GM12878 (cell line): ENCODE measurements at regions not wholly inside any gene's neighbourhood (a gene's known extent, or its start where the extent isn't known, plus 50 kb on each side); places are given as distances from the start of the nearest gene placed in this dataset.

Source experiments
- ATAC-seq: fragments of 200-7000 bp; cut with Tn5 transposase; 3 replicates; pipeline ENCODE4 v1.9.1; 2020; ENCODE audit warnings: mild to moderate bottlenecking, moderate library complexity
- BruUV-seq: library from RNA; stranded (reverse); fragments of 400-500 nt; replicated peaks from 2 replicates; lab custom pipeline; 2021; lab: Mats Ljungman, UMichigan
- CTCF ChIA-PET: fragments of 300-600 bp; sonication (Branson Sonifier 250); formaldehyde crosslinking; extraction: SDS; loops from one replicate; lab custom pipeline; 2021; ENCODE audit warnings: inconsistent platforms; lab: Yijun Ruan, JAX
- POLR2A ChIA-PET: fragments of 350-600 bp; formaldehyde crosslinking; extraction: SDS; loops from one replicate; lab custom pipeline; 2021; ENCODE audit warnings: inconsistent platforms; lab: Charles Lee
- RAD21 ChIA-PET: fragments of 300-600 bp; sonication (Branson Sonifier 250); formaldehyde crosslinking; loops from one replicate; lab custom pipeline; 2023; ENCODE audit warnings: antibody characterized with exemption; ENCODE audit not compliant: unreplicated experiment; lab: Charles Lee
- SMC1A ChIA-PET: fragments of 300-600 bp; sonication (Branson Sonifier 250); formaldehyde crosslinking; loops from one replicate; lab custom pipeline; 2023; ENCODE audit not compliant: unreplicated experiment, uncharacterized antibody; lab: Charles Lee
- DNase-seq: peaks from one replicate; pipeline ENCODE4 v3.0.0-alpha.2; 2011; ENCODE audit warnings: low read depth, low spot score
- FAIRE-seq: peaks from 3 replicates; lab custom pipeline; 2011; peaks lifted over from hg19 to GRCh38; lab: Jason Lieb, UNC
- H2AFZ ChIP-seq: 2 replicates; pipeline ENCODE4 v1.6.0; 2011; ENCODE audit warnings: low read depth, low read length, control low read depth; ENCODE audit not compliant: control insufficient read depth
- H3K27ac ChIP-seq: 2 replicates; pipeline ENCODE4 v1.5.1; 2011; ENCODE audit warnings: control low read depth; ENCODE audit not compliant: control insufficient read depth, insufficient read depth
- H3K27me3 ChIP-seq, 2 experiments: replicated peaks in 1 of 2; 2 replicates each; pipeline versions ENCODE4 v1.6.0 to v1.6.1; 2011; ENCODE audit warnings: low read length in 1 of 2; ENCODE audit not compliant: control insufficient read depth in 2 of 2, insufficient read depth in 2 of 2
- H3K36me3 ChIP-seq, 2 experiments: 2 replicates each; pipeline ENCODE4 v1.5.1; 2011; ENCODE audit warnings: low read length in 1 of 2; ENCODE audit not compliant: control insufficient read depth in 2 of 2, insufficient read depth in 2 of 2
- H3K4me1 ChIP-seq: 2 replicates; pipeline ENCODE4 v1.6.1; 2011; ENCODE audit warnings: mild to moderate bottlenecking, low read length, moderate library complexity, mixed read lengths; ENCODE audit not compliant: control insufficient read depth, insufficient read depth
- H3K4me2 ChIP-seq: 2 replicates; pipeline ENCODE4 v1.6.0; 2011; ENCODE audit warnings: control low read depth; ENCODE audit not compliant: control insufficient read depth, insufficient read depth
- H3K4me3 ChIP-seq: fragments of 200-600 bp; sonication (generic); 2 replicates; pipeline ENCODE4 v1.5.1; 2016
- H3K79me2 ChIP-seq: 2 replicates; pipeline ENCODE4 v1.6.0; 2011; ENCODE audit warnings: low read length; ENCODE audit not compliant: control insufficient read depth, insufficient read depth
- H3K9ac ChIP-seq: 2 replicates; pipeline ENCODE4 v1.8.0; 2011; ENCODE audit warnings: low read length, control low read depth, mixed read lengths; ENCODE audit not compliant: control insufficient read depth, insufficient read depth
- H3K9me3 ChIP-seq: replicated peaks from 3 replicates; pipeline ENCODE4 v1.5.1; 2011; ENCODE audit warnings: mild to moderate bottlenecking, low read length; ENCODE audit not compliant: control insufficient read depth, insufficient read depth
- H4K20me1 ChIP-seq: 2 replicates; pipeline ENCODE4 v1.6.0; 2011; ENCODE audit not compliant: control insufficient read depth, insufficient read depth
- CBX3 ChIP-seq: fragments of 200-600 bp; sonication (generic); IDR thresholded peaks from 2 replicates; pipeline ENCODE4 v1.6.1; 2016; ENCODE audit warnings: low read depth, borderline replicate concordance
- CBX5 ChIP-seq: sonication (generic); IDR thresholded peaks from 2 replicates; pipeline ENCODE4 v1.6.1; 2016; ENCODE audit warnings: low read depth, moderate library complexity, mild to moderate bottlenecking, inconsistent platforms
- E2F4 ChIP-seq: IDR thresholded peaks from 2 replicates; pipeline ENCODE4 v1.6.1; 2012; ENCODE audit warnings: low read depth, low read length, improper control_type of control experiment
- JUNB ChIP-seq: IDR thresholded peaks from 2 replicates; pipeline ENCODE4 v1.6.1; 2016; ENCODE audit warnings: antibody characterized with exemption, mild to moderate bottlenecking
- KLF5 ChIP-seq: fragments of 450-650 bp; IDR thresholded peaks from 2 replicates; pipeline ENCODE4 v1.6.1; 2014; ENCODE audit warnings: mild to moderate bottlenecking; ENCODE audit not compliant: partially characterized antibody
- MAX ChIP-seq: IDR thresholded peaks from 2 replicates; pipeline ENCODE4 v1.6.1; 2012; ENCODE audit warnings: low read depth, low read length, improper control_type of control experiment
- MEF2B ChIP-seq: fragments of 450-650 bp; IDR thresholded peaks from 2 replicates; pipeline ENCODE4 v1.6.1; 2018; ENCODE audit warnings: mild to moderate bottlenecking, moderate library complexity; ENCODE audit not compliant: partially characterized antibody, poor library complexity, severe bottlenecking
- MYC ChIP-seq: IDR thresholded peaks from 2 replicates; pipeline ENCODE4 v1.6.1; 2011; ENCODE audit warnings: mild to moderate bottlenecking, low read length, moderate library complexity, inconsistent platforms; ENCODE audit not compliant: insufficient read depth, insufficient replicate concordance, insufficient read length, severe bottlenecking
- NR2C2 ChIP-seq: IDR thresholded peaks from 2 replicates; pipeline ENCODE4 v1.6.1; 2011; ENCODE audit warnings: borderline replicate concordance, low read depth; ENCODE audit not compliant: control insufficient read depth, insufficient read length
- SPI1 ChIP-seq: IDR thresholded peaks from 2 replicates; pipeline ENCODE4 v1.6.1; 2011; ENCODE audit warnings: low read depth, mild to moderate bottlenecking, low read length, moderate library complexity, borderline replicate concordance; ENCODE audit not compliant: insufficient read depth
- STAT3 ChIP-seq: IDR thresholded peaks from 2 replicates; pipeline ENCODE4 v1.6.1; 2011; ENCODE audit warnings: low read depth, low read length, improper control_type of control experiment
- WRNIP1 ChIP-seq: IDR thresholded peaks from 2 replicates; pipeline ENCODE4 v1.6.1; 2011; ENCODE audit warnings: low read depth, low read length, improper control_type of control experiment, borderline replicate concordance
- ZNF207 ChIP-seq: fragments of 450-650 bp; IDR thresholded peaks from 2 replicates; pipeline ENCODE4 v1.6.1; 2014; ENCODE audit warnings: antibody characterized with exemption, mild to moderate bottlenecking, borderline replicate concordance
- ZNF622 ChIP-seq: fragments of 450-650 bp; IDR thresholded peaks from 2 replicates; pipeline ENCODE4 v1.6.1; 2017; ENCODE audit warnings: mild to moderate bottlenecking, inconsistent platforms
- ZZZ3 ChIP-seq: IDR thresholded peaks from 2 replicates; pipeline ENCODE4 v1.6.1; 2011; ENCODE audit warnings: low read depth; ENCODE audit not compliant: control insufficient read depth, insufficient read length
- WGBS: methylation state at CpG from one replicate; pipeline ENCODE4 v1.1.6; 2016; ENCODE audit warnings: low lambda C conversion rate; ENCODE audit not compliant: insufficient replicate concordance, insufficient coverage; ENCODE audit errors: missing lambda C conversion rate; 5-methylcytosine and 5-hydroxymethylcytosine counted together
- in situ Hi-C: fragments of 300-500 bp; cut with MboI; formaldehyde crosslinking; loops from 9 replicates; pipeline ENCODE4 v1.14.3; 2018; ENCODE audit warnings: mixed read lengths
- intact Hi-C: fragments of 100-400 bp; cut with micrococcal nuclease; formaldehyde crosslinking; loops from one replicate; pipeline ENCODE4 v1.14.2; 2022; ENCODE audit not compliant: unreplicated experiment

- POLR2A ChIA-PET = no interaction called here
- CTCF ChIA-PET = no interaction called here
- Histone ChIP-seq H3K9me3 (no peaks in the 10 kb centered on the region), H3K4me3 (no peak overlapping the region), H3K79me2 (no peaks in the 10 kb centered on the region), H3K4me2 (no peak overlapping the region), H3K4me1 (no peaks in the 10 kb centered on the region), H3K9ac (no peak overlapping the region), H2AFZ (no peak overlapping the region), H3K36me3 (no peaks in the 10 kb centered on the region), H3K27ac (no peak overlapping the region)
- no TSS peak for BruUV-seq
- DNase-seq (no peak), ATAC-seq (peak; percentile 15; the same call in 1 of the 3 replicates), FAIRE-seq (no peak)
- SMC1A ChIA-PET = no interaction called here
- intact Hi-C loops = no loop called here
- TF ChIP-seq JUNB (no peak), CBX5 (no peak), MYC (no peak), SPI1 (peak; percentile 54; the same call in 1 of the 2 replicates), NR2C2 (no peak), ZNF622 (no peak), E2F4 (no peak), WRNIP1 (no peak), ZZZ3 (no peak), MEF2B (peak; percentile 35), KLF5 (no peak), MAX (no peak), CBX3 (no peak), ZNF207 (no peak), STAT3 (no peak)
- TF ChIP-seq, all 136 proteins: peak for 2
- RAD21 ChIA-PET = no interaction called here
- in situ Hi-C loops = no loop called here
- 49% methylated on average over 4 of the region's 4 CpGs for WGBS
- H4K20me1 ChIP-seq = no peaks in the 10 kb centered on the region
- no peaks in the 10 kb centered on the region for H3K27me3 ChIP-seq
Measured at GRCh38 chr9:86828631-86829030, 118.7 kb downstream of the GAS1 start.
